Astrocyte of the spinal cord (primary cell): ENCODE measurements at regions not wholly inside any gene's neighbourhood (a gene's known extent, or its start where the extent isn't known, plus 50 kb on each side); places are given as distances from the start of the nearest gene placed in this dataset.

Experiments
- DNase-seq: peaks from one replicate; pipeline ENCODE4 v3.0.0; 2011; ENCODE audit warnings: low read depth, low spot score
- H3K4me3 ChIP-seq: 2 replicates; pipeline ENCODE4 v1.5.1; 2011; ENCODE audit warnings: low read depth, mild to moderate bottlenecking, low read length, moderate library complexity
- in situ Hi-C: cut with HindIII; loops from 2 replicates; pipeline ENCODE4 v1.10.0; 2017; ENCODE audit warnings: low sequenced_read_pairs
- TF ChIP-seq, protein P1 (sequence below): IDR thresholded peaks from 2 replicates; pipeline ENCODE4 v1.5.1; 2012; ENCODE audit warnings: low read depth, mild to moderate bottlenecking, low read length, inconsistent platforms

- in situ Hi-C loops = no loop called here
- no peak for DNase-seq
- no peak overlapping the region for H3K4me3 ChIP-seq
- TF ChIP-seq, protein P1, sequence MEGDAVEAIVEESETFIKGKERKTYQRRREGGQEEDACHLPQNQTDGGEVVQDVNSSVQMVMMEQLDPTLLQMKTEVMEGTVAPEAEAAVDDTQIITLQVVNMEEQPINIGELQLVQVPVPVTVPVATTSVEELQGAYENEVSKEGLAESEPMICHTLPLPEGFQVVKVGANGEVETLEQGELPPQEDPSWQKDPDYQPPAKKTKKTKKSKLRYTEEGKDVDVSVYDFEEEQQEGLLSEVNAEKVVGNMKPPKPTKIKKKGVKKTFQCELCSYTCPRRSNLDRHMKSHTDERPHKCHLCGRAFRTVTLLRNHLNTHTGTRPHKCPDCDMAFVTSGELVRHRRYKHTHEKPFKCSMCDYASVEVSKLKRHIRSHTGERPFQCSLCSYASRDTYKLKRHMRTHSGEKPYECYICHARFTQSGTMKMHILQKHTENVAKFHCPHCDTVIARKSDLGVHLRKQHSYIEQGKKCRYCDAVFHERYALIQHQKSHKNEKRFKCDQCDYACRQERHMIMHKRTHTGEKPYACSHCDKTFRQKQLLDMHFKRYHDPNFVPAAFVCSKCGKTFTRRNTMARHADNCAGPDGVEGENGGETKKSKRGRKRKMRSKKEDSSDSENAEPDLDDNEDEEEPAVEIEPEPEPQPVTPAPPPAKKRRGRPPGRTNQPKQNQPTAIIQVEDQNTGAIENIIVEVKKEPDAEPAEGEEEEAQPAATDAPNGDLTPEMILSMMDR = no peak
These were observed 273.4 kb downstream of the HAPSTR1 start for GRCh38 chr16:9364721-9365369.

- TF ChIP-seq, protein P1 = no peak
- no peak for DNase-seq
- H3K4me3 ChIP-seq = no peak overlapping the region
- in situ Hi-C loops = no loop called here
These were observed 273.9 kb downstream of the HAPSTR1 start for GRCh38 chr16:9365370-9365728.

DNA sequence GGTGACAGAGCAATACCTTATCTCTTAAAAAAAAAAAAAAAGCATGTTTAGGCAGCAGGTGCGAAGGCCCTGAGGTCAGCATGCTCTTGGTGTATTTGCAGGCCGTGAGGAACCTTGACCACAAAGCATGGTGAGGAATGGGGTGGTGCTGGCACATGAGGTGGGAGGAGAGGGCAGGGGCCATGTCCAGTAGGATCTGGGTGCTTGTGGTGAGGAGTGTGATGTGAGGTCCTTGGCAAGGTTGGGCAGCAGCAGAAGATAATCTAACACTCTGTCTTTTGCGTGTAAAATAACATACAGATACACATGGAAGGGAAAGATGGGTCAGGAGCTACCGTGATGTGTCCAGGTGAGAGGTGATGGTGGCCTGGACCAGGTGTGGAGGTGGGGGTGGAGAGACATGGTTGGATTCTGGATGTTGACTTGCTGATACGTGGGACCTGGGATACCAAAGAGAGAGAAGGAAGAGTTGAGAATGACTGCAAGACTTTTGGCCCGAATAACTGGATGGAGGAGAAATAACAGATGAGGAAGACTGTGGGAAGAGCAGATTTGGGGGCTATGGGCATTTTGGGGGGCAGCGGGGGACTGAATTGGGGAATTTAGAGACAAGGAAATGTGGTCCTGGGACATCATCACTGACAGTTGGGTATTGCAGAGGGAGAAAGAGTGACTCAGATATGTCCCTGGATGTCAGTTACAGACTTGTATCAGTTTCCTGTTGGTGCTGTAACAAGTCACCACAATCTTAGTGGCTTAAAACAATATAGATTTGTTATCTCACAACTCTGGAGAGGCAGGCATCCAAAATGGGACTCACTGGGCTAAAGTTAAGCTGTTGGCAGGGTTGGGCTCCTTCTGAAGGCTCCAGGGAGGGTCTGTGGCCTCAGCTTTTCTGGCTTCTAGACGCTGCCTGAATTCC lies 274.9 kb downstream of the HAPSTR1 start:
- no peak overlapping the region for H3K4me3 ChIP-seq
- in situ Hi-C loops = no loop called here
- TF ChIP-seq, protein P1 = no peak
- no peak for DNase-seq

DNA sequence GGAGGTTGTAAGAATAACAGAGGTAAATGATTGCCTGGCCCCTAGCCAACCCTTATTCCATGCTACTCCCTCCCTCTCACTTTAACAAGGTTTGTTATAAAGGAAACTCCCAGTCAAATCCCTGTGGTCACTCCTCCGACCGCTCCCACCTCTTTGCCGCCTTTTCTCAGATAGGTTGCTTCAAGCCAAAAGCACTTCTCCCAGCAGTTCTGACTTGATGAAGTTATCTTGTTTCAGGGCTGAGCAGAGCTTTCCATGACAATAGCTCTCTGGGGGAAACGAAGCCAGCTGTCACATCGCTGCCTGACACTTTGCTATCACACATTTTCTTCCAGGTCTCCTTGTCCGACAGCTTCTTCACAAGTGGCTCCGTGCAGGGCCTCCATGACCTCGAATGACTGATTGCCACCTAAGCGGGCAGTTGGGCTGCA lies 278.6 kb downstream of the HAPSTR1 start:
- DNase-seq = no peak
- TF ChIP-seq, protein P1 = no peak
- no peak overlapping the region for H3K4me3 ChIP-seq
- in situ Hi-C loops = no loop called here

DNA sequence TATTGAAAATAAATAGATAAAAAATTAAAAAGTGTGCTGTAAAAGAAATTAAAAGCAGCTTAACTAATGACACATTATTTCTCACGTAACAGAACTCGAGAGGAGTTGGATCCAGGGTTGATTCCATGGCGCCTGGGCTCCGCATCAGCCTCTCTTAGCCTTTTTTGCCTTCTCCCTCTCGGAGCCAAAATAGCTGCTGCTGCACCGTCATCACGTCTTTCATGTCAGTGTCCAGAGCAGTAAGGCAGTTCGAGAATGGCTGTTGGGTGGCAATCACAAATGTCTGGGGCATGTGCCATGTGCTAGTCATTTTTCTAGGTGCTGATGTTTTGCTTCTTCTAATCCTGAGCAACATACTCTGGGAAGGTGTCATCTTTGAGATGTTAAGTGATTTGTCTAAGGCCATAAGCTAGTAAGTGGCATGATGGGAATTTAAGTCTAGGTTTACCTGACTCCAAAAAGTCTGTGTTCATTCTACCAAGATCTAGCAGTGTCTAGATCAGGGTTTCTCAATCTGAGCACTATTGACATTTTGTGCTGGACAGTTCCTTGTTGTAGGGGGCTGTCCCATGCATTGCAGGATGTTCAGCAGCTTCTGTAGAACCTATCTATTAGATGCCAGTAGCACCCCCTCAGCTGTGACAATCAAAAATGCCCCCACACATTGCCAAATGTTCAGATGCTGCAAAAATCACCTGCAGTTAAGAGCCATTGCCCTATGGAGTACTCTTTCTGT lies 280.4 kb downstream of the HAPSTR1 start:
- TF ChIP-seq, protein P1 = no peak
- in situ Hi-C loops = no loop called here
- no peak for DNase-seq
- no peak overlapping the region for H3K4me3 ChIP-seq

DNA sequence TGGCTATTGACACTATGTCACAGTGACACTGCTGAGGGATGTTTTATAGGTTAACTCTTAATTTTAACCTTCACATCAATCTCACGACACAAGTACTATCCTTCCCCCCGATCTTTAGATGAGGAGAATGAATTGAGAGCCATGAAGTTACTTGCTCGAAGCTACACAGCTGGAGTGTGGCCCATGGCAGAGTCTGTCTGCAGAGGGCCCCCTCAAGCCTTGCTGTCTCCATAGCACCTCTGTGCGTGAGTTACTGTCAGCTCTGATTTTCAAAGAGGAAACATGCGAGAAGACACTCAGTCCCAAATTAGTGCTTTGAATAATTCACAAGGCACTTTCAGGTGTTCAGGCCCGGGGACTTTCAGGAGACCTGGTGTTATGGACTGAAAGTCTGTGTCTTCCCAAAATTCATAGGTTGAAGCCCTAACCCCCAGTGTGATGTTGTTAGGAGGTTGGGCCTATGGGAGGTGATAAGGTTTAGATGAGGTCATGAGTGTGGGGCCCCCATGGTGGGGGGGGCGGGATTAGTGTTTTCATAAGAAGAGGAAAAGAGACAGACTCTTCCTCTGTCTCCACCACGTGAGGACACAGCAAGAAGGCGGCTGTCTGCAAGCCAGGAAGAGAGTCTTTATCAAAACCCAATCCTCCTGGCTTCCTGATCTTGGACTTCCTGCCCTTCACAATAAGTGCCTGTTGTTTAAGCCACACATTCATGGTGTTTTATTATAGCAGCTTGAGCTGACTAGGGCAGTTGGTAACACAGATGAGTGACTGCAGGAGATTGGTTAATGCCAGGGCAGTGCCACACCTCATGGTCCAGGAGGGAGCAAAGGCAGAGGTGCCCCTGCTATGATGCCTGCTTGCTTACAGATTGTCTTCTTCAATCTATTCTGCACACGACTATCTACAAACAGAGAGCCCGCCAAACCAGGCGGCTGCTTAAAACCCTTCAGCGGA lies 281.8 kb downstream of the HAPSTR1 start:
- in situ Hi-C loops = no loop called here
- H3K4me3 ChIP-seq = no peak overlapping the region
- no peak for DNase-seq
- TF ChIP-seq, protein P1 = no peak
